Mesendoderm (in vitro differentiated cells): ENCODE measurements at regions not wholly inside any gene's neighbourhood (a gene's known extent, or its start where the extent isn't known, plus 50 kb on each side); places are given as distances from the start of the nearest gene placed in this dataset.

Source experiments
- DNase-seq: peaks from one replicate; pipeline ENCODE4 v3.0.0; 2013
- H2AK5ac ChIP-seq: 2 replicates; pipeline ENCODE4 v1.6.1; 2013; ENCODE audit warnings: low read length, inconsistent platforms
- H2BK120ac ChIP-seq: 2 replicates; pipeline ENCODE4 v1.6.1; 2013; ENCODE audit warnings: low read depth, mild to moderate bottlenecking, low read length, moderate library complexity, mixed read lengths
- H2BK15ac ChIP-seq: replicated peaks from 2 replicates; pipeline ENCODE4 v1.6.1; 2013; ENCODE audit warnings: low read depth, mild to moderate bottlenecking, moderate library complexity
- H2BK5ac ChIP-seq: 2 replicates; pipeline ENCODE4 v1.6.1; 2013; ENCODE audit warnings: low read length, inconsistent platforms
- H3K18ac ChIP-seq: 2 replicates; pipeline ENCODE4 v1.6.1; 2013; ENCODE audit warnings: mild to moderate bottlenecking, low read length, mixed read lengths
- H3K23ac ChIP-seq: one replicate; pipeline ENCODE4 v1.6.1; 2013; ENCODE audit warnings: low read length
- H3K27ac ChIP-seq: 2 replicates; pipeline ENCODE4 v1.5.1; 2013; ENCODE audit warnings: low read depth, mild to moderate bottlenecking, inconsistent platforms, low read length, moderate library complexity
- H3K27me3 ChIP-seq: 2 replicates; pipeline ENCODE4 v1.6.1; 2013; ENCODE audit warnings: low read length, control low read depth, mild to moderate bottlenecking, inconsistent platforms; ENCODE audit not compliant: insufficient read depth, poor library complexity
- H3K36me3 ChIP-seq: 2 replicates; pipeline ENCODE4 v1.6.1; 2013; ENCODE audit warnings: low read length, inconsistent platforms; ENCODE audit not compliant: control insufficient read depth, insufficient read depth
- H3K4ac ChIP-seq: one replicate; pipeline ENCODE4 v1.6.1; 2013; ENCODE audit warnings: low read depth, mild to moderate bottlenecking, low read length, moderate library complexity
- H3K4me1 ChIP-seq: 2 replicates; pipeline ENCODE4 v1.6.1; 2013; ENCODE audit warnings: low read depth, low read length, inconsistent platforms; ENCODE audit not compliant: control insufficient read depth
- H3K4me2 ChIP-seq: 2 replicates; pipeline ENCODE4 v1.6.1; 2013; ENCODE audit warnings: low read length
- H3K4me3 ChIP-seq: 2 replicates; pipeline ENCODE4 v1.5.1; 2013; ENCODE audit warnings: mild to moderate bottlenecking, low read length
- H3K56ac ChIP-seq: one replicate; pipeline ENCODE4 v1.6.1; 2013; ENCODE audit warnings: low read length
- H3K79me1 ChIP-seq: 2 replicates; pipeline ENCODE4 v1.6.1; 2013; ENCODE audit warnings: low read length, inconsistent platforms
- H3K79me2 ChIP-seq: 2 replicates; pipeline ENCODE4 v1.6.1; 2013; ENCODE audit warnings: mild to moderate bottlenecking, low read length; ENCODE audit not compliant: control insufficient read depth, insufficient read depth
- H3K9ac ChIP-seq: 2 replicates; pipeline ENCODE4 v1.6.1; 2013; ENCODE audit warnings: low read length, inconsistent platforms
- H4K5ac ChIP-seq: one replicate; pipeline ENCODE4 v1.6.1; 2013; ENCODE audit warnings: low read length
- H4K8ac ChIP-seq: one replicate; pipeline ENCODE4 v1.6.1; 2013; ENCODE audit warnings: low read depth, mild to moderate bottlenecking, control low read depth, low read length, moderate library complexity
- WGBS: extraction: QIAGEN DNeasy Blood & Tissue Kit; methylation state at CpG from one replicate; pipeline ENCODE4 v1.1.7; 2013; ENCODE audit warnings: low lambda C conversion rate, missing lambda C conversion rate; ENCODE audit not compliant: insufficient coverage; ENCODE audit errors: extremely low coverage; 5-methylcytosine and 5-hydroxymethylcytosine counted together

DNA sequence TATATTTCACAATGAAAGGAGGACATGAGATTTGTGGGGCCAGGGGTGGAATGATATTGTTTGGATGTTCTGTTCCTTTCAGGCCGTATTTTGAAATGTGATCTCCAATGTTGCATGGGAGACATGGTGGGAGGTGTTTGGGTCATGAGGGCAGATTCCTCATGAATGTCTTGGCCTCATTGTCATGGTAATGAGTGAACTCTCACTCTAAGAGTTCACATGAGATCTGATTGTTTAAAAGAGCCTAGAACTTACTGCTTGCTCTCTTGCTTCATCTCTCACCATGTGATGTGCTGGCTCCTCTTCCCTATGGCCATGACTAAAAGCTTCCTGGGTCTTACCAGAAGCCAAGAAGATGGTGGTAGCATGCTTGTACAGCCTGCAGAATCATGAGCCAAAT lies 1183.0 kb downstream of the TECRL start:
- Histone ChIP-seq H3K27ac (no peak overlapping the region), H4K5ac (no peak overlapping the region), H3K4ac (no peak overlapping the region), H3K4me3 (no peak overlapping the region), H3K23ac (no peak overlapping the region), H2BK120ac (no peak overlapping the region), H3K79me1 (no peaks in the 10 kb centered on the region), H3K4me1 (no peaks in the 10 kb centered on the region), H2BK5ac (no peak overlapping the region), H3K27me3 (no peaks in the 10 kb centered on the region), H3K4me2 (no peak overlapping the region), H3K36me3 (no peaks in the 10 kb centered on the region), H4K8ac (no peak overlapping the region), H3K18ac (no peak overlapping the region), H3K79me2 (no peaks in the 10 kb centered on the region), H3K56ac (no peak overlapping the region), H2BK15ac (no peak overlapping the region), H2AK5ac (no peak overlapping the region), H3K9ac (no peak overlapping the region)
- no CpG with 5 or more reads among the region's 1 CpG for WGBS
- DNase-seq = peak; percentile 10

- Histone ChIP-seq H2AK5ac (no peak overlapping the region), H2BK5ac (no peak overlapping the region), H3K23ac (no peak overlapping the region), H3K18ac (no peak overlapping the region), H2BK15ac (no peak overlapping the region), H4K8ac (no peak overlapping the region), H3K27me3 (no peaks in the 10 kb centered on the region), H3K27ac (no peak overlapping the region), H3K4me1 (no peaks in the 10 kb centered on the region), H3K4ac (no peak overlapping the region), H2BK120ac (no peak overlapping the region), H3K4me2 (no peak overlapping the region), H3K79me1 (no peaks in the 10 kb centered on the region), H4K5ac (no peak overlapping the region), H3K36me3 (no peaks in the 10 kb centered on the region), H3K56ac (no peak overlapping the region), H3K79me2 (no peaks in the 10 kb centered on the region), H3K4me3 (no peak overlapping the region), H3K9ac (no peak overlapping the region)
- WGBS = no CpG with 5 or more reads among the region's 3 CpGs
- DNase-seq = no peak
Observed at GRCh38 chr4:63222466-63222865, 1186.8 kb downstream of the TECRL start.

GRCh38 chr4:63221477-63221876 lies 1187.8 kb downstream of the TECRL start:
- Histone ChIP-seq H3K4me2 (no peak overlapping the region), H3K4ac (no peak overlapping the region), H3K27ac (no peak overlapping the region), H3K79me1 (no peaks in the 10 kb centered on the region), H3K56ac (no peak overlapping the region), H4K8ac (no peak overlapping the region), H3K4me1 (no peaks in the 10 kb centered on the region), H3K4me3 (no peak overlapping the region), H4K5ac (no peak overlapping the region), H3K9ac (no peak overlapping the region), H3K36me3 (no peaks in the 10 kb centered on the region), H3K18ac (no peak overlapping the region), H2AK5ac (no peak overlapping the region), H3K27me3 (no peaks in the 10 kb centered on the region), H2BK15ac (no peak overlapping the region), H3K79me2 (no peaks in the 10 kb centered on the region), H3K23ac (no peak overlapping the region), H2BK120ac (no peak overlapping the region), H2BK5ac (no peak overlapping the region)
- no CpG with 5 or more reads among the region's 1 CpG for WGBS
- no peak for DNase-seq

DNA sequence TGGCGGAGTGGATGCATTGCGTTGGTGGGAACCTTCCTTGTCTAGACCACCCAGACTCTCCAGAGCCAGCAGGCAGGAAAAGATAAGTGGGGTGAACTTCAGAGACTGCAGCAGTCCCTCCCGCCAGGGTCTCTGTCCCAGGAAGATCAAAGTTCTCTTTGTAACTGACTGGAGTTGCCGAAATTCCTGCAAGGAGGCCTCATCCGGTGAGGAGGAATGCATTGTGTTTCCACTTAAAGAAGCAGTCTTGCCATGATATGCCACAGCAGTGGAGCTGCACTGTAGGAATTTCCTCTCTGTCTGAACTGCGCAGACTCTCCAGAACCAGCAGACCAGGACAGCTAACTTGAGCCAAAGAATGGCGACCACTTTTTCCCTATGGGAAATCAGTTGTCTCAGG lies 1190.4 kb downstream of the TECRL start:
- Histone ChIP-seq H3K4me3 (no peak overlapping the region), H3K79me1 (no peaks in the 10 kb centered on the region), H2BK5ac (no peak overlapping the region), H3K23ac (no peak overlapping the region), H4K5ac (no peak overlapping the region), H2AK5ac (no peak overlapping the region), H3K4me1 (no peaks in the 10 kb centered on the region), H4K8ac (no peak overlapping the region), H3K9ac (no peak overlapping the region), H3K36me3 (no peaks in the 10 kb centered on the region), H2BK120ac (no peak overlapping the region), H3K18ac (peak overlapping the region; percentile 6), H3K79me2 (no peaks in the 10 kb centered on the region), H3K27me3 (no peaks in the 10 kb centered on the region), H3K27ac (peak overlapping the region; percentile 77), H3K4ac (no peak overlapping the region), H3K4me2 (no peak overlapping the region), H3K56ac (no peak overlapping the region), H2BK15ac (no peak overlapping the region)
- DNase-seq = peak; percentile 83
- no CpG with 5 or more reads among the region's 7 CpGs for WGBS

DNA sequence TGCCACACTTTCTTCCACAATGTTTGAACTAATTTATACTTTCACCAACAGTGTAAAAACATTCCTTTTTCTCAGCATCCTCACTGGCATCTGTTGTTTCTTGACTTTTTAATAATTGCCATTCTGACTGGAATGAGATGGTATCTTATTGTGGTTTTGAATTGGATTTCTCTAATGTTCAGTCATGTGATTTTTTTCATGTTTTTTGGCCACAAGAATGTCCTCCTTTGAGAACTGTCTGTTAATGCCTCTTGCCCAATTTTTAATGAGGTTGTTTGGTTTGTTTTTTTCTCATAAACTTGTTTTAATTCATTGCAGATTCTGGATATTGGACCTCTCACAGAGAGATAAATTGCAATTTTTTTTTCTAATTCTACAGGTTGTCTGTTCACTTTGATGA lies 1195.2 kb downstream of the TECRL start:
- H4K8ac ChIP-seq = no peak overlapping the region
- no peak for DNase-seq
- H3K4me3 ChIP-seq = no peak overlapping the region
- no peak overlapping the region for H3K9ac ChIP-seq
- H3K56ac ChIP-seq = no peak overlapping the region
- no peaks in the 10 kb centered on the region for H3K27me3 ChIP-seq
- H4K5ac ChIP-seq = no peak overlapping the region
- H3K4me2 ChIP-seq = no peak overlapping the region
- H3K36me3 ChIP-seq = no peaks in the 10 kb centered on the region
- H3K18ac ChIP-seq = no peak overlapping the region
- H2BK120ac ChIP-seq = no peak overlapping the region
- no peak overlapping the region for H2AK5ac ChIP-seq
- H3K4ac ChIP-seq = no peak overlapping the region
- H3K23ac ChIP-seq = no peak overlapping the region
- no peak overlapping the region for H3K27ac ChIP-seq
- H3K79me2 ChIP-seq = no peaks in the 10 kb centered on the region
- no peaks in the 10 kb centered on the region for H3K79me1 ChIP-seq
- H2BK15ac ChIP-seq = no peak overlapping the region
- H2BK5ac ChIP-seq = no peak overlapping the region
- H3K4me1 ChIP-seq = no peaks in the 10 kb centered on the region

GRCh38 chr4:63211776-63212479 lies 1197.3 kb downstream of the TECRL start:
- Histone ChIP-seq H3K4me2 (no peak overlapping the region), H3K56ac (no peak overlapping the region), H2BK5ac (no peak overlapping the region), H2BK15ac (no peak overlapping the region), H3K18ac (no peak overlapping the region), H2BK120ac (no peak overlapping the region), H3K9ac (no peak overlapping the region), H3K4me1 (no peaks in the 10 kb centered on the region), H3K79me1 (no peaks in the 10 kb centered on the region), H4K8ac (no peak overlapping the region), H3K23ac (no peak overlapping the region), H3K4me3 (no peak overlapping the region), H3K79me2 (no peaks in the 10 kb centered on the region), H3K27me3 (no peaks in the 10 kb centered on the region), H3K4ac (no peak overlapping the region), H3K27ac (no peak overlapping the region), H3K36me3 (no peaks in the 10 kb centered on the region), H4K5ac (no peak overlapping the region), H2AK5ac (no peak overlapping the region)
- whole genome bisulfite sequencing = no CpG with 5 or more reads among the region's 2 CpGs
- no peak for DNase-seq
